ENCODE measurements at regions not wholly inside any gene's neighbourhood (a gene's known extent, or its start where the extent isn't known, plus 50 kb on each side); places are given as distances from the start of the nearest gene placed in this dataset.

GRCh38 chr3:148335612-148336011 is 362.1 kb upstream of the AGTR1 start:
- H3K27ac Mint-ChIP-seq, result no peak overlapping the region
- no peaks in the 10 kb centered on the region for H3K36me3 Mint-ChIP-seq (ENCODE audit: low read depth)
- no peaks in the 10 kb centered on the region for H3K27me3 Mint-ChIP-seq (ENCODE audit: low read depth)
- H3K4me1 Mint-ChIP-seq (ENCODE audit: low read depth), result no peaks in the 10 kb centered on the region
- H3K4me3 Mint-ChIP-seq, result no peak overlapping the region
- peaks cover 16% of the 10 kb centered on the region for H3K9me3 Mint-ChIP-seq

- H3K4me1 Mint-ChIP-seq (ENCODE audit: low read depth), result no peaks in the 10 kb centered on the region
- no peak overlapping the region for H3K4me3 Mint-ChIP-seq
- no peaks in the 10 kb centered on the region for H3K27me3 Mint-ChIP-seq (ENCODE audit: low read depth)
- H3K9me3 Mint-ChIP-seq, result peaks cover 9% of the 10 kb centered on the region
- no peak overlapping the region for H3K27ac Mint-ChIP-seq
- no peaks in the 10 kb centered on the region for H3K36me3 Mint-ChIP-seq (ENCODE audit: low read depth)
Observed at GRCh38 chr3:148343416-148343815, 354.3 kb upstream of the AGTR1 start.

GRCh38 chr3:148344521-148344920 is 353.2 kb upstream of the AGTR1 start:
- no peak overlapping the region for H3K27ac Mint-ChIP-seq
- no peaks in the 10 kb centered on the region for H3K4me1 Mint-ChIP-seq (ENCODE audit: low read depth)
- no peaks in the 10 kb centered on the region for H3K36me3 Mint-ChIP-seq (ENCODE audit: low read depth)
- no peak overlapping the region for H3K4me3 Mint-ChIP-seq
- peaks cover 4% of the 10 kb centered on the region for H3K9me3 Mint-ChIP-seq
- H3K27me3 Mint-ChIP-seq (ENCODE audit: low read depth), result no peaks in the 10 kb centered on the region

GRCh38 chr3:148360051-148360450 is 337.7 kb upstream of the AGTR1 start:
- no peak overlapping the region for H3K4me3 Mint-ChIP-seq
- no peaks in the 10 kb centered on the region for H3K36me3 Mint-ChIP-seq (ENCODE audit: low read depth)
- H3K4me1 Mint-ChIP-seq (ENCODE audit: low read depth), result no peaks in the 10 kb centered on the region
- no peaks in the 10 kb centered on the region for H3K9me3 Mint-ChIP-seq
- H3K27ac Mint-ChIP-seq, result no peak overlapping the region
- H3K27me3 Mint-ChIP-seq (ENCODE audit: low read depth), result no peaks in the 10 kb centered on the region

GRCh38 chr3:148366743-148367410 is 330.8 kb upstream of the AGTR1 start:
- no peak overlapping the region for H3K4me3 Mint-ChIP-seq
- no peaks in the 10 kb centered on the region for H3K9me3 Mint-ChIP-seq
- H3K27ac Mint-ChIP-seq, result no peak overlapping the region
- no peaks in the 10 kb centered on the region for H3K36me3 Mint-ChIP-seq (ENCODE audit: low read depth)
- no peaks in the 10 kb centered on the region for H3K4me1 Mint-ChIP-seq (ENCODE audit: low read depth)
- no peaks in the 10 kb centered on the region for H3K27me3 Mint-ChIP-seq (ENCODE audit: low read depth)

GRCh38 chr3:148367756-148368155 is 329.9 kb upstream of the AGTR1 start:
- H3K4me1 Mint-ChIP-seq (ENCODE audit: low read depth), result no peaks in the 10 kb centered on the region
- H3K4me3 Mint-ChIP-seq, result no peak overlapping the region
- no peaks in the 10 kb centered on the region for H3K27me3 Mint-ChIP-seq (ENCODE audit: low read depth)
- no peak overlapping the region for H3K27ac Mint-ChIP-seq
- no peaks in the 10 kb centered on the region for H3K9me3 Mint-ChIP-seq
- no peaks in the 10 kb centered on the region for H3K36me3 Mint-ChIP-seq (ENCODE audit: low read depth)

- Mint-ChIP-seq H3K36me3 (ENCODE audit: low read depth) (no peaks in the 10 kb centered on the region), H3K27me3 (ENCODE audit: low read depth) (no peaks in the 10 kb centered on the region), H3K9me3 (no peaks in the 10 kb centered on the region), H3K27ac (no peak overlapping the region), H3K4me1 (ENCODE audit: low read depth) (no peaks in the 10 kb centered on the region), H3K4me3 (no peak overlapping the region)
Observed at GRCh38 chr3:148369381-148369780, 328.3 kb upstream of the AGTR1 start.

- H3K36me3 Mint-ChIP-seq (ENCODE audit: low read depth), result no peaks in the 10 kb centered on the region
- H3K4me3 Mint-ChIP-seq, result no peak overlapping the region
- H3K9me3 Mint-ChIP-seq, result no peaks in the 10 kb centered on the region
- H3K4me1 Mint-ChIP-seq (ENCODE audit: low read depth), result no peaks in the 10 kb centered on the region
- H3K27me3 Mint-ChIP-seq (ENCODE audit: low read depth), result no peaks in the 10 kb centered on the region
- no peak overlapping the region for H3K27ac Mint-ChIP-seq
Observed at GRCh38 chr3:148372206-148372875, 325.4 kb upstream of the AGTR1 start.

GRCh38 chr3:148373961-148374360 is 323.7 kb upstream of the AGTR1 start:
- no peaks in the 10 kb centered on the region for H3K9me3 Mint-ChIP-seq
- no peaks in the 10 kb centered on the region for H3K36me3 Mint-ChIP-seq (ENCODE audit: low read depth)
- no peaks in the 10 kb centered on the region for H3K4me1 Mint-ChIP-seq (ENCODE audit: low read depth)
- no peaks in the 10 kb centered on the region for H3K27me3 Mint-ChIP-seq (ENCODE audit: low read depth)
- no peak overlapping the region for H3K4me3 Mint-ChIP-seq
- no peak overlapping the region for H3K27ac Mint-ChIP-seq

GRCh38 chr3:148379763-148380382 is 317.8 kb upstream of the AGTR1 start:
- no peaks in the 10 kb centered on the region for H3K27me3 Mint-ChIP-seq (ENCODE audit: low read depth)
- H3K4me1 Mint-ChIP-seq (ENCODE audit: low read depth), result no peaks in the 10 kb centered on the region
- no peak overlapping the region for H3K4me3 Mint-ChIP-seq

GRCh38 chr3:148381051-148381450 is 316.7 kb upstream of the AGTR1 start:
- H3K27me3 Mint-ChIP-seq (ENCODE audit: low read depth), result no peaks in the 10 kb centered on the region
- H3K27ac Mint-ChIP-seq, result no peak overlapping the region
- H3K9me3 Mint-ChIP-seq, result peaks cover 5% of the 10 kb centered on the region
- H3K36me3 Mint-ChIP-seq (ENCODE audit: low read depth), result no peaks in the 10 kb centered on the region
- H3K4me1 Mint-ChIP-seq (ENCODE audit: low read depth), result no peaks in the 10 kb centered on the region
- no peak overlapping the region for H3K4me3 Mint-ChIP-seq

More at GRCh38 chr3:148379763-148380382, 317.8 kb upstream of the AGTR1 start:
- Mint-ChIP-seq H3K27ac (no peak overlapping the region), H3K36me3 (ENCODE audit: low read depth) (no peaks in the 10 kb centered on the region), H3K9me3 (peaks cover 5% of the 10 kb centered on the region)

- H3K9me3 Mint-ChIP-seq, result peaks cover 3% of the 10 kb centered on the region
- H3K4me3 Mint-ChIP-seq, result no peak overlapping the region
- no peaks in the 10 kb centered on the region for H3K27me3 Mint-ChIP-seq (ENCODE audit: low read depth)
Observed at GRCh38 chr3:148389916-148390315, 307.8 kb upstream of the AGTR1 start.

GRCh38 chr3:148395821-148396220 is 301.9 kb upstream of the AGTR1 start:
- Mint-ChIP-seq H3K9me3 (no peaks in the 10 kb centered on the region), H3K4me3 (no peak overlapping the region), H3K27ac (no peak overlapping the region), H3K27me3 (ENCODE audit: low read depth) (no peaks in the 10 kb centered on the region), H3K36me3 (ENCODE audit: low read depth) (no peaks in the 10 kb centered on the region), H3K4me1 (ENCODE audit: low read depth) (no peaks in the 10 kb centered on the region)

More at GRCh38 chr3:148389916-148390315, 307.8 kb upstream of the AGTR1 start:
- H3K4me1 Mint-ChIP-seq (ENCODE audit: low read depth), result no peaks in the 10 kb centered on the region
- H3K27ac Mint-ChIP-seq, result no peak overlapping the region
- H3K36me3 Mint-ChIP-seq (ENCODE audit: low read depth), result no peaks in the 10 kb centered on the region

- H3K4me1 Mint-ChIP-seq (ENCODE audit: low read depth), result no peaks in the 10 kb centered on the region
Observed at GRCh38 chr3:148400754-148401153, 296.9 kb upstream of the AGTR1 start.

GRCh38 chr3:148408667-148409066 is 289.0 kb upstream of the AGTR1 start:
- Mint-ChIP-seq H3K4me3 (no peak overlapping the region), H3K4me1 (ENCODE audit: low read depth) (no peaks in the 10 kb centered on the region), H3K9me3 (peaks cover 6% of the 10 kb centered on the region), H3K27me3 (ENCODE audit: low read depth) (no peaks in the 10 kb centered on the region), H3K36me3 (ENCODE audit: low read depth) (no peaks in the 10 kb centered on the region), H3K27ac (no peak overlapping the region)

More at GRCh38 chr3:148400754-148401153, 296.9 kb upstream of the AGTR1 start:
- Mint-ChIP-seq H3K27ac (no peak overlapping the region), H3K27me3 (ENCODE audit: low read depth) (no peaks in the 10 kb centered on the region), H3K9me3 (no peaks in the 10 kb centered on the region), H3K36me3 (ENCODE audit: low read depth) (no peaks in the 10 kb centered on the region), H3K4me3 (no peak overlapping the region)

Measured in T-helper 1 cell treated with Interleukin-12 subunit alpha and Interleukin-12 subunit beta and Interleukin-4 antibody, amounts not matched to agents 30 μg/mL and 1 μg/mL, for 36 hours (primary cell).